ENCODE measurements at regions not wholly inside any gene's neighbourhood (a gene's known extent, or its start where the extent isn't known, plus 50 kb on each side); places are given as distances from the start of the nearest gene placed in this dataset.

GRCh38 chr15:96837241-96837970, 506.9 kb downstream of the NR2F2 start:
- Histone ChIP-seq H3K36me3 (ENCODE audit: control insufficient read depth in 4 of 4, insufficient read depth in 4 of 4, low read length in 4 of 4) (no peaks in the 10 kb centered on the region), H3K27me3 (ENCODE audit: control insufficient read depth in 3 of 3, insufficient read depth in 3 of 3, low read length in 2 of 3) (no peaks in the 10 kb centered on the region), H3K4me3 (no peak overlapping the region), H3K9me3 (ENCODE audit: control insufficient read depth in 4 of 4, insufficient read depth in 3 of 4, low read length in 3 of 4) (peaks cover 0 to 7% (median 1%) of the 10 kb centered on the region in 4 donors), H3K4me1 (ENCODE audit: control insufficient read depth in 5 of 5, insufficient read depth in 5 of 5, low read length in 5 of 5) (no peaks in the 10 kb centered on the region), H3K9ac (ENCODE audit: insufficient read depth in 1 of 2, low read length in 2 of 2) (no peak overlapping the region), H3K27ac (ENCODE audit: low read depth in 1 of 2, low read length in 1 of 2) (no peak overlapping the region)
- no peak for DNase-seq
- TF ChIP-seq, protein P1, sequence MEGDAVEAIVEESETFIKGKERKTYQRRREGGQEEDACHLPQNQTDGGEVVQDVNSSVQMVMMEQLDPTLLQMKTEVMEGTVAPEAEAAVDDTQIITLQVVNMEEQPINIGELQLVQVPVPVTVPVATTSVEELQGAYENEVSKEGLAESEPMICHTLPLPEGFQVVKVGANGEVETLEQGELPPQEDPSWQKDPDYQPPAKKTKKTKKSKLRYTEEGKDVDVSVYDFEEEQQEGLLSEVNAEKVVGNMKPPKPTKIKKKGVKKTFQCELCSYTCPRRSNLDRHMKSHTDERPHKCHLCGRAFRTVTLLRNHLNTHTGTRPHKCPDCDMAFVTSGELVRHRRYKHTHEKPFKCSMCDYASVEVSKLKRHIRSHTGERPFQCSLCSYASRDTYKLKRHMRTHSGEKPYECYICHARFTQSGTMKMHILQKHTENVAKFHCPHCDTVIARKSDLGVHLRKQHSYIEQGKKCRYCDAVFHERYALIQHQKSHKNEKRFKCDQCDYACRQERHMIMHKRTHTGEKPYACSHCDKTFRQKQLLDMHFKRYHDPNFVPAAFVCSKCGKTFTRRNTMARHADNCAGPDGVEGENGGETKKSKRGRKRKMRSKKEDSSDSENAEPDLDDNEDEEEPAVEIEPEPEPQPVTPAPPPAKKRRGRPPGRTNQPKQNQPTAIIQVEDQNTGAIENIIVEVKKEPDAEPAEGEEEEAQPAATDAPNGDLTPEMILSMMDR (IDR thresholded peaks at IDR 0.05; ENCODE audit: control extremely low read depth, extremely low read depth) = no peak
- 78 to 81% methylated on average over 10 to 14 of the region's 14 CpGs for WGBS, 2 donors
- ATAC-seq (ENCODE audit: insufficient read depth, low FRiP score) = no peak

DNA sequence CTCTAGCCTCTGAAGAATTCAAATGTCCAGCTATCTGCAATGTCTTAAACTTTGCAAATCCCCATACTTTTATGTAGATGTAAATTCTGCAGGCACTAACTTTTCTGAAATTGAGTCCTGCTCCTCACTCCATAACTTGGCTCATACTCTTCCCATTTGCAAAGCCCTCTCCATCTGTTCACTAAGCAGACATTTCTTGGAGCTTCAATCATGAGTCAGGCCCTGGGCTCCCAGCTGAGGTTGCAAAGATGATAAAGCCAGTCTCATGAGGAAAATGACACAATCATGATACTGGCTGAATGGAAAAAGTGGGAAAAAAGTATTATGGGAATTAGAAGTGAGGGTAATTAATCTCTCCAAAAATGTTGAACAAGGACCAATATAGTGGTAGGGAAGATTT, 507.6 kb downstream of the NR2F2 start:
- H3K4me1 ChIP-seq (ENCODE audit: control insufficient read depth in 5 of 5, insufficient read depth in 5 of 5, low read length in 5 of 5) = no peaks in the 10 kb centered on the region
- DNase-seq (no peak), ATAC-seq (ENCODE audit: insufficient read depth, low FRiP score) (no peak)
- H3K27me3 ChIP-seq (ENCODE audit: control insufficient read depth in 3 of 3, insufficient read depth in 3 of 3, low read length in 2 of 3) = no peaks in the 10 kb centered on the region
- H3K9me3 ChIP-seq (ENCODE audit: control insufficient read depth in 4 of 4, insufficient read depth in 3 of 4, low read length in 3 of 4) = peaks cover 0 to 7% (median 1%) of the 10 kb centered on the region in 4 donors
- no peaks in the 10 kb centered on the region for H3K36me3 ChIP-seq (ENCODE audit: control insufficient read depth in 4 of 4, insufficient read depth in 4 of 4, low read length in 4 of 4)
- no peak overlapping the region for H3K9ac ChIP-seq (ENCODE audit: insufficient read depth in 1 of 2, low read length in 2 of 2)
- H3K27ac ChIP-seq (ENCODE audit: low read depth in 1 of 2, low read length in 1 of 2) = no peak overlapping the region
- TF ChIP-seq, protein P1 (IDR thresholded peaks at IDR 0.05; ENCODE audit: control extremely low read depth, extremely low read depth) = no peak
- no peak overlapping the region for H3K4me3 ChIP-seq

- ATAC-seq (ENCODE audit: insufficient read depth, low FRiP score) (no peak), DNase-seq (peak in 2 of 3 donors; percentile 11 to 52)
- H3K36me3 ChIP-seq (ENCODE audit: control insufficient read depth in 4 of 4, insufficient read depth in 4 of 4, low read length in 4 of 4) = no peaks in the 10 kb centered on the region
- 35 to 43% methylated on average over 11 of the region's 11 CpGs for WGBS, 2 donors
- TF ChIP-seq, protein P1 (IDR thresholded peaks at IDR 0.05; ENCODE audit: control extremely low read depth, extremely low read depth) = no peak
- H3K4me3 ChIP-seq = no peak overlapping the region
- peaks cover 0 to 4% (median 1%) of the 10 kb centered on the region in 4 donors for H3K9me3 ChIP-seq (ENCODE audit: control insufficient read depth in 4 of 4, insufficient read depth in 3 of 4, low read length in 3 of 4)
- H3K9ac ChIP-seq (ENCODE audit: insufficient read depth in 1 of 2, low read length in 2 of 2) = no peak overlapping the region
- H3K4me1 ChIP-seq (ENCODE audit: control insufficient read depth in 5 of 5, insufficient read depth in 5 of 5, low read length in 5 of 5) = peaks cover 0 to 8% (median 0%) of the 10 kb centered on the region in 5 donors
- no peaks in the 10 kb centered on the region for H3K27me3 ChIP-seq (ENCODE audit: control insufficient read depth in 3 of 3, insufficient read depth in 3 of 3, low read length in 2 of 3)
- H3K27ac ChIP-seq (ENCODE audit: low read depth in 1 of 2, low read length in 1 of 2) = no peak overlapping the region
Observed at GRCh38 chr15:96849271-96849900, 518.9 kb downstream of the NR2F2 start.

All from lung (tissue), 11 donors.